Hypothalamus (tissue), 51 donors: ENCODE measurements at regions not wholly inside any gene's neighbourhood (a gene's known extent, or its start where the extent isn't known, plus 50 kb on each side); places are given as distances from the start of the nearest gene placed in this dataset.
"Not testable (repeated sequence)": the region's sequence is repeated elsewhere in the genome, so short reads cannot be mapped to it uniquely, and the experiment has no call there.

ENCODE experiments used
- DNase-seq, 51 donors: peaks; one replicate each; lab custom pipeline; 2025; lab: John Stamatoyannopoulos, UW

DNA sequence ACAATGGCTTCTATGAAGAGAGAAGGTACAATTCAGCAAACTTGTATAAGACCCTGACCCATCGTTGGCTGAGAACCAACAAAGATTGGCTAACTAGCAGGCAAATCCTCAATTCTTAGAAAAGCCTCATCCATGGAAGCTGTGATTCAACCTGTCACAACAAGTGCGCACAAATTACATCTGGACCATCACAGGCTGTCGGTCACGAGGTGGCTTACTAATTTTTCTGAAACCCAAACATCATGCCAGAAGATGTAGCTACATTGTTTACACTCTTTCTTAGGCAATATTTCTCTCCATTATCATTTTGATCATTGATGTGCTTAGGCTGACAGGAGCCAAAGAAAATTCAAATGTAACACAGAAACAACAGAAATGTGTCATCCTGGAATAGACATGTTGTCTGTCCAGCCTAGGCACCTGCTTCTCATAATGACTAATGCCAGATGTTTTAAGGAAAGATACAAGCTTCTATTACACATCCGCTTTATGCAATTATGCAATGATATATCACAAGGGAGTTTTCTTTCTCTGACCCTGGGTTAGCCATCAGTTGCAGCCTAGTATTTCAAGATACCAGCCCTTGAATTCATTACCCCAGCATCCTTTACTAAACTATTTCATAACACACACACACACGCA lies 92.9 kb upstream of the DIO2 start:
- DNase-seq, result no peak

DNA sequence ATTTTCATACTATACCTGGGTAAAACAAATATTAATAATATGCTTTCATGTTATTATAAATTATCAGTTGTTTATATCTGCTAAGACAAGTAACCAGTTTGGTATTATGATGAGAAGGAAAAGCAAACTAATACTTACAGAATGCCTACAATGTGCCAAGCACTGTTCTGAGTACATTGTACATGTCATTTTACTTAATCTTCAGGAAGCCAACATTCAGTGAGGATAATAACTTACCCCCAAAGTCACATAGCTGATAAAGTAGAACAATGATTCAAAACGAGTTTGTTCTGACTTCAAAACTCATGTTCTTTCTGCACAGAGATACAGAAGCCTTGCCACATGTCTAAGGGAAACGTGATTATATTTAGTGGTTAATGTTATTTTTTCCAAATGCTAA lies 89.0 kb upstream of the DIO2 start:
- no peak for DNase-seq

GRCh38 chr14:80298491-80299017 lies 87.2 kb upstream of the DIO2 start:
- no peak for DNase-seq

DNA sequence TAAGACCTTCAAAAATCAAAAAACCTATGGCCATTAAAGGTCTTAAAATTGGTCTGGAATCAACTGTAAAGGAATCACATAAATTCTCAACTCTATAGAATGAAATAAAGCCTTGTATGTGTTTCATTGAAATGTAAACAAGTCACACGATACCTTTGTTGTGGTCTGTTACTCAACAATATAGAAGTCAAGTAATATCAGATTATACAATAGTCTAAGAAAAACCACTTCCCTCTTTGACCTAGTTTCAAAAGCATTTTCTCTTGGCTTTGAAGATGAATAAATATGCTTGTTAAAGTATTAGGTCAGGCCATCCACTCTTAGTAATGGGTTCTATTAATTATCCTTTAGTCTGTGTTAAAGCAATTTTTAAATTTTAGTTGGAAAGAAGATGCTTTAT lies 79.8 kb upstream of the DIO2 start:
- DNase-seq, result no peak

- DNase-seq, result not testable (repeated sequence)
Observed at GRCh38 chr14:80286744-80287143, 75.4 kb upstream of the DIO2 start.

DNA sequence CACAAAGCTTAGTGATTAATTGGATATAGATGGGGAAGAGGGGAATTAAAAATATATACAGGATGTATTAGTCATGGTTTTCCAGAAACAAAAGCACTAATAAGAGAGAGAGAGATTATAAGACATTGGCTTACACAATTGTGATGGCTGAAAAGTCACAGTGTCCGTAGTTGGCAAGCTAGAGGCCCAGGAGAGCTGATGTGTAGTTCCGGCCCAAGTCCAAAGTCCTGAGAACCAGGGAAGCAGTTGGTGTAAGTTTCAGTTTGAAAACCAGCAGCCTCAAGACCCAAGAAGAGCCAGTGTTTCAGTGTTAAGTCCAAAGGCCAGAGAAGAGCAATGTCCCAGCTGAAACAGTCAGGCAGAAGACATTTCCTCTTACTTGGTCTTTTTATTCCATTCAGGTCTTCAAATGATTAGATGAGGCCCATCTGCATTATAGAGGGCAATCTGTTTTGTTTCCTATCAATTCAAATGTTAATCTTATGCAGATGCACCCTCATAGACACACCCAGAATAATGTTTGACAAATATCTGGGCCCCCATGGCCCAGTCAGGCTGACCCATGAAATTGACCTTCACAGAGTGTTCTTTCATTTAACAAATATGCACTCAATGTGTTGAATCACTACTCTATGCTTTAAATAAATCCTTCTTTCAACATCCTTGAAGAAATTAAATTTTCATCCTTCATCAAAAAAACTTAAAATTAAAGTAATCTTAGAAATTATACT lies 67.2 kb upstream of the DIO2 start:
- DNase-seq, result no peak

DNA sequence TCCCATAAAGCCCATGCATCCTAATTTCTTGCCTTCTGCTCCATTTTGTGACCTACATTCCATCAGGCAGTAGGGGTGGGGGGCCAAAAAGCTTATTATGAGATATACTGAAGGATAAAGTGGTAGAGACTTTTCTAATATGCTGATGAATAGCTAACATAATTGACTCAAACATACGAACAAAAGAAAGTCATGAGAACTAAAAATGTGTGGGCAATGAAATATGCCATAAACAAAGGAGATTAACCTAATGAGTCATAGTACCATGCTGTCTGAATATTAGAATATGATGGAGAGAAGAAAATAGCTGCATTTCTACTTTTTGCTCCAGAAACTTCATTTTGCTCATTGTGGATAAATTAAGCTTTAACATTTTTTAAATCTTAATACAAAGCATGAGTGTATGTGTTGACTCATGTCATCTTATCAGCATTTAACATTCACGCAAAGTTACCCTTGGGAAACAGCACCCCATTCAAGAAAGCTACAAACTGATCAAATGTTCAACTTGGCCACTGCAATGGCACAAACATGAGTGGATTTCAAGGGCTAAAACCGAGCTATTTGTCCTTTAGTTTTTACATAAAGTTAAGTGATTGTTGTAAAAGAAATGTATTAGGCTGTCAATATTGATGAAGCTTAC lies 64.0 kb upstream of the DIO2 start:
- DNase-seq, result peak in 1 of 51 donors; percentile 34

GRCh38 chr14:80274310-80274709 lies 63.0 kb upstream of the DIO2 start:
- not testable (repeated sequence) for DNase-seq

GRCh38 chr14:80271389-80271788 lies 60.1 kb upstream of the DIO2 start:
- no peak for DNase-seq

- no peak for DNase-seq
Observed at GRCh38 chr14:80269353-80269925, 58.1 kb upstream of the DIO2 start.

- DNase-seq, result no peak
Observed at GRCh38 chr14:80266930-80267329, 55.6 kb upstream of the DIO2 start.

DNA sequence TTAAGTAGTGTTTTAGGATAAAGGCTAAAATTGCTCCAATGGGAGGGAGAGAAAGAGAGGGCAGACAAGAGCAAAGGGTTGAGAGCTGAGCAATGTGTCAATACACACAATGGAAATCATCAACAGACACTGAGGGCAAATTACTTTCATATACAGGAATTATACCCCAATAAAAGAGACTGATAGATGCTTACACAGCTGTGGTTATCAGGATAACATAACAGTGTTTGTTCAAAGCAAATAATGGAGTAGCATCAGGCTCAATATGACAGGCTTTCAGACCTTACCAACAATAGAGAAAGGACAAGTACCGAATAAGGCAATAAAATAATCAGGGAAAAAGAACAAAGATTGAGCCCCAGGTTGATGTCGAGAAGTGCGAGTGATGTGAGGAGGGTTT lies 53.4 kb upstream of the DIO2 start:
- no peak for DNase-seq
